ENCODE measurements at regions not wholly inside any gene's neighbourhood (a gene's known extent, or its start where the extent isn't known, plus 50 kb on each side); places are given as distances from the start of the nearest gene placed in this dataset.

- Histone ChIP-seq H3K4me2 (ENCODE audit: low read length) (no peak overlapping the region), H3K9me3 (ENCODE audit: low read length) (no peaks in the 10 kb centered on the region), H2AFZ (ENCODE audit: low read length) (no peak overlapping the region), H3K79me2 (ENCODE audit: insufficient read depth, low read depth, low read length) (no peaks in the 10 kb centered on the region), H3K4me3 (ENCODE audit: low read depth, low read length, poor library complexity, severe bottlenecking) (no peak overlapping the region), H3K9me2 (ENCODE audit: insufficient read depth, low read length) (no peaks in the 10 kb centered on the region), H4K20me1 (ENCODE audit: insufficient read depth, low read length) (no peaks in the 10 kb centered on the region), H3K4me1 (ENCODE audit: insufficient read depth, low read length, poor library complexity, severe bottlenecking) (no peaks in the 10 kb centered on the region), H3K27ac (ENCODE audit: low read depth, low read length, poor library complexity, severe bottlenecking) (no peak overlapping the region), H3K36me3 (ENCODE audit: insufficient read depth, low read length) (no peaks in the 10 kb centered on the region)
- no TSS peak for BruUV-seq (replicated peaks)
- ChIA-PET POLR2A (no interaction called here), CTCF (ENCODE audit: unreplicated experiment) (no interaction called here)
- DNase-seq (ENCODE audit: low spot score): no peak
- intact Hi-C loops (cut with micrococcal nuclease; ENCODE audit: unreplicated experiment): no loop called here
- no peak for TF ChIP-seq EZH2phosphoT487 (IDR thresholded peaks at IDR 0.05; ENCODE audit: borderline replicate concordance, low read depth, low read length)
- no peak for TF ChIP-seq CTCF (conservative IDR thresholded peaks at IDR 0.05; ENCODE audit: low read length)
Measured at GRCh38 chr9:12274577-12274976, 418.6 kb upstream of the TYRP1 start.

GRCh38 chr9:12276505-12276904 is 416.7 kb upstream of the TYRP1 start:
- POLR2A ChIA-PET: interaction anchor here (0.6 kb wide), 1 partner anchor 25 kb away, joined by 3 read pairs; no protein-coding TSS in a partner anchor
- BruUV-seq (replicated peaks): no TSS peak
- no peak for DNase-seq (ENCODE audit: low spot score)

GRCh38 chr9:12289711-12290110 is 403.5 kb upstream of the TYRP1 start:
- H3K4me3 ChIP-seq (ENCODE audit: low read depth, low read length, poor library complexity, severe bottlenecking): no peak overlapping the region
- H3K4me2 ChIP-seq (ENCODE audit: low read length): no peak overlapping the region
- no peaks in the 10 kb centered on the region for H3K9me3 ChIP-seq (ENCODE audit: low read length)
- H3K36me3 ChIP-seq (ENCODE audit: insufficient read depth, low read length): no peaks in the 10 kb centered on the region
- H3K79me2 ChIP-seq (ENCODE audit: insufficient read depth, low read depth, low read length): no peaks in the 10 kb centered on the region
- H3K4me1 ChIP-seq (ENCODE audit: insufficient read depth, low read length, poor library complexity, severe bottlenecking): no peaks in the 10 kb centered on the region
- H4K20me1 ChIP-seq (ENCODE audit: insufficient read depth, low read length): no peaks in the 10 kb centered on the region
- CTCF ChIA-PET (ENCODE audit: unreplicated experiment): no interaction called here
- no peak overlapping the region for H2AFZ ChIP-seq (ENCODE audit: low read length)
- H3K27ac ChIP-seq (ENCODE audit: low read depth, low read length, poor library complexity, severe bottlenecking): no peak overlapping the region
- intact Hi-C loops (cut with micrococcal nuclease; ENCODE audit: unreplicated experiment): no loop called here
- DNase-seq (ENCODE audit: low spot score): no peak
- POLR2A ChIA-PET: interaction anchor here (0.7 to 0.9 kb wide), 2 partner anchors 14 to 62 kb away, joined by 3 to 4 read pairs; no protein-coding TSS in a partner anchor
- TF ChIP-seq CTCF (conservative IDR thresholded peaks at IDR 0.05; ENCODE audit: low read length) (no peak), EZH2phosphoT487 (IDR thresholded peaks at IDR 0.05; ENCODE audit: borderline replicate concordance, low read depth, low read length) (no peak)
- H3K9me2 ChIP-seq (ENCODE audit: insufficient read depth, low read length): no peaks in the 10 kb centered on the region
- no TSS peak for BruUV-seq (replicated peaks)

More at GRCh38 chr9:12276505-12276904, 416.7 kb upstream of the TYRP1 start:
- no peak for TF ChIP-seq CTCF (conservative IDR thresholded peaks at IDR 0.05; ENCODE audit: low read length)
- TF ChIP-seq EZH2phosphoT487 (IDR thresholded peaks at IDR 0.05; ENCODE audit: borderline replicate concordance, low read depth, low read length): no peak
- Histone ChIP-seq H3K9me2 (ENCODE audit: insufficient read depth, low read length) (no peaks in the 10 kb centered on the region), H3K79me2 (ENCODE audit: insufficient read depth, low read depth, low read length) (no peaks in the 10 kb centered on the region), H3K4me3 (ENCODE audit: low read depth, low read length, poor library complexity, severe bottlenecking) (no peak overlapping the region), H3K4me2 (ENCODE audit: low read length) (no peak overlapping the region), H3K36me3 (ENCODE audit: insufficient read depth, low read length) (no peaks in the 10 kb centered on the region), H3K27ac (ENCODE audit: low read depth, low read length, poor library complexity, severe bottlenecking) (no peak overlapping the region), H3K4me1 (ENCODE audit: insufficient read depth, low read length, poor library complexity, severe bottlenecking) (no peaks in the 10 kb centered on the region), H3K9me3 (ENCODE audit: low read length) (no peaks in the 10 kb centered on the region), H2AFZ (ENCODE audit: low read length) (no peak overlapping the region), H4K20me1 (ENCODE audit: insufficient read depth, low read length) (no peaks in the 10 kb centered on the region)
- CTCF ChIA-PET (ENCODE audit: unreplicated experiment): no interaction called here
- intact Hi-C loops (cut with micrococcal nuclease; ENCODE audit: unreplicated experiment): no loop called here

All from OCI-LY7 (cell line).